ENCODE measurements at regions not wholly inside any gene's neighbourhood (a gene's known extent, or its start where the extent isn't known, plus 50 kb on each side); places are given as distances from the start of the nearest gene placed in this dataset.

- TF ChIP-seq TAF1 (IDR thresholded peaks at IDR 0.05; ENCODE audit: low read depth) = no peak
- TF ChIP-seq EP300 (IDR thresholded peaks at IDR 0.05; ENCODE audit: borderline replicate concordance) = no peak
- TF ChIP-seq RAD21 (IDR thresholded peaks at IDR 0.05; ENCODE audit: low read depth) = no peak
- TF ChIP-seq REST (IDR thresholded peaks at IDR 0.05; ENCODE audit: low read depth) = no peak
- no peak for TF ChIP-seq NFIC (IDR thresholded peaks at IDR 0.05)
- TF ChIP-seq CEBPB (IDR thresholded peaks at IDR 0.05) = no peak
- no peak for TF ChIP-seq TEAD4 (IDR thresholded peaks at IDR 0.05)
- TF ChIP-seq YY1 (IDR thresholded peaks at IDR 0.05; ENCODE audit: low read depth) = no peak
- no peak for TF ChIP-seq EGR1 (IDR thresholded peaks at IDR 0.05)
- no peak for TF ChIP-seq FOXM1 (IDR thresholded peaks at IDR 0.05; ENCODE audit: borderline replicate concordance, low read depth)
These were observed 816.9 kb upstream of the POT1 start for GRCh38 chr7:125746510-125746909.

Data from Ishikawa (cell line).